ENCODE measurements at regions not wholly inside any gene's neighbourhood (a gene's known extent, or its start where the extent isn't known, plus 50 kb on each side); places are given as distances from the start of the nearest gene placed in this dataset.

- Histone ChIP-seq H3K9me3 (ENCODE audit: control insufficient read depth, low read length) (no peaks in the 10 kb centered on the region), H3K27ac (ENCODE audit: low read depth, low read length) (no peak overlapping the region), H3K36me3 (ENCODE audit: control insufficient read depth, insufficient read depth, low read length) (no peaks in the 10 kb centered on the region), H3K4me1 (ENCODE audit: control insufficient read depth, insufficient read depth, low read length) (no peaks in the 10 kb centered on the region), H3K9ac (ENCODE audit: extremely low read depth, low read length, poor library complexity, severe bottlenecking) (no peak overlapping the region), H3K4me3 (ENCODE audit: low read length) (no peak overlapping the region), H3K27me3 (ENCODE audit: control insufficient read depth, insufficient read depth, low read length, poor library complexity, severe bottlenecking) (no peaks in the 10 kb centered on the region)
- no peak for TF ChIP-seq CTCF (conservative IDR thresholded peaks at IDR 0.05)
- no peak for DNase-seq
- no peaks in the 10 kb centered on the region for H3K36me3 Mint-ChIP-seq (ENCODE audit: low read depth)
- no peaks in the 10 kb centered on the region for H3K27me3 Mint-ChIP-seq (ENCODE audit: insufficient read depth)
- H3K4me3 Mint-ChIP-seq, result no peak overlapping the region
- H3K4me1 Mint-ChIP-seq, result no peaks in the 10 kb centered on the region
- WGBS, 2 experiments (ENCODE audit: insufficient coverage in 1 of 2, insufficient read length in 1 of 2), result 80 to 100% methylated on average over 1 to 2 of the region's 3 CpGs
- no peaks in the 10 kb centered on the region for H3K9me3 Mint-ChIP-seq
- no peak overlapping the region for H3K27ac Mint-ChIP-seq
These were observed 262.1 kb upstream of the DUSP10 start for GRCh38 chr1:222004034-222004433.

GRCh38 chr1:222002503-222002902 lies 260.6 kb upstream of the DUSP10 start:
- peaks cover 5% of the 10 kb centered on the region for H3K4me1 ChIP-seq (ENCODE audit: control insufficient read depth, insufficient read depth, low read length)
- H3K36me3 ChIP-seq (ENCODE audit: control insufficient read depth, insufficient read depth, low read length), result no peaks in the 10 kb centered on the region
- H3K4me3 Mint-ChIP-seq, result no peak overlapping the region
- H3K4me3 ChIP-seq (ENCODE audit: low read length), result no peak overlapping the region
- H3K9me3 ChIP-seq (ENCODE audit: control insufficient read depth, low read length), result no peaks in the 10 kb centered on the region
- no peak for DNase-seq
- 86 to 97% methylated on average over 1 of the region's 1 CpG for WGBS, 2 experiments (ENCODE audit: insufficient coverage in 1 of 2, insufficient read length in 1 of 2)
- peaks cover 8% of the 10 kb centered on the region for H3K4me1 Mint-ChIP-seq
- no peak overlapping the region for H3K27ac ChIP-seq (ENCODE audit: low read depth, low read length)
- H3K36me3 Mint-ChIP-seq (ENCODE audit: low read depth), result no peaks in the 10 kb centered on the region
- H3K27me3 Mint-ChIP-seq (ENCODE audit: insufficient read depth), result no peaks in the 10 kb centered on the region
- H3K27ac Mint-ChIP-seq, result no peak overlapping the region
- TF ChIP-seq CTCF (conservative IDR thresholded peaks at IDR 0.05), result no peak
- no peaks in the 10 kb centered on the region for H3K9me3 Mint-ChIP-seq
- no peaks in the 10 kb centered on the region for H3K27me3 ChIP-seq (ENCODE audit: control insufficient read depth, insufficient read depth, low read length, poor library complexity, severe bottlenecking)
- no peak overlapping the region for H3K9ac ChIP-seq (ENCODE audit: extremely low read depth, low read length, poor library complexity, severe bottlenecking)

GRCh38 chr1:222000131-222000530 lies 258.2 kb upstream of the DUSP10 start:
- no peak overlapping the region for H3K4me3 Mint-ChIP-seq
- no CpG with 5 or more reads among the region's 3 CpGs for WGBS, 2 experiments (ENCODE audit: insufficient coverage in 1 of 2, insufficient read length in 1 of 2)

More at GRCh38 chr1:222000131-222000530, 258.2 kb upstream of the DUSP10 start:
- no peaks in the 10 kb centered on the region for H3K9me3 ChIP-seq (ENCODE audit: control insufficient read depth, low read length)
- H3K9me3 Mint-ChIP-seq, result no peaks in the 10 kb centered on the region
- no peaks in the 10 kb centered on the region for H3K36me3 Mint-ChIP-seq (ENCODE audit: low read depth)
- H3K4me1 Mint-ChIP-seq, result peaks cover 8% of the 10 kb centered on the region
- H3K4me1 ChIP-seq (ENCODE audit: control insufficient read depth, insufficient read depth, low read length), result peaks cover 5% of the 10 kb centered on the region
- DNase-seq, result no peak
- no peaks in the 10 kb centered on the region for H3K36me3 ChIP-seq (ENCODE audit: control insufficient read depth, insufficient read depth, low read length)
- H3K27ac ChIP-seq (ENCODE audit: low read depth, low read length), result no peak overlapping the region
- no peak overlapping the region for H3K4me3 ChIP-seq (ENCODE audit: low read length)
- no peak overlapping the region for H3K9ac ChIP-seq (ENCODE audit: extremely low read depth, low read length, poor library complexity, severe bottlenecking)
- no peak for TF ChIP-seq CTCF (conservative IDR thresholded peaks at IDR 0.05)
- no peaks in the 10 kb centered on the region for H3K27me3 Mint-ChIP-seq (ENCODE audit: insufficient read depth)
- H3K27me3 ChIP-seq (ENCODE audit: control insufficient read depth, insufficient read depth, low read length, poor library complexity, severe bottlenecking), result no peaks in the 10 kb centered on the region
- H3K27ac Mint-ChIP-seq, result no peak overlapping the region
